SU-DHL-6 (cell line): ENCODE measurements at regions not wholly inside any gene's neighbourhood (a gene's known extent, or its start where the extent isn't known, plus 50 kb on each side); places are given as distances from the start of the nearest gene placed in this dataset.

Experiments used
- CTCF ChIP-seq: fragments of 200-600 bp; sonication (generic); IDR thresholded peaks from one replicate; pipeline ENCODE4 v1.5.1; 2017; ENCODE audit warnings: antibody characterized with exemption, mild to moderate bottlenecking, low read length, moderate library complexity; ENCODE audit not compliant: insufficient read depth, poor library complexity, severe bottlenecking
- EZH2phosphoT487 ChIP-seq: fragments of 200-600 bp; sonication (generic), shearing (Covaris generic); conservative IDR thresholded peaks from 2 replicates; pipeline ENCODE4 v1.6.1; 2018; ENCODE audit warnings: mild to moderate bottlenecking, antibody characterized with exemption, low read length, moderate library complexity, mixed read lengths

DNA sequence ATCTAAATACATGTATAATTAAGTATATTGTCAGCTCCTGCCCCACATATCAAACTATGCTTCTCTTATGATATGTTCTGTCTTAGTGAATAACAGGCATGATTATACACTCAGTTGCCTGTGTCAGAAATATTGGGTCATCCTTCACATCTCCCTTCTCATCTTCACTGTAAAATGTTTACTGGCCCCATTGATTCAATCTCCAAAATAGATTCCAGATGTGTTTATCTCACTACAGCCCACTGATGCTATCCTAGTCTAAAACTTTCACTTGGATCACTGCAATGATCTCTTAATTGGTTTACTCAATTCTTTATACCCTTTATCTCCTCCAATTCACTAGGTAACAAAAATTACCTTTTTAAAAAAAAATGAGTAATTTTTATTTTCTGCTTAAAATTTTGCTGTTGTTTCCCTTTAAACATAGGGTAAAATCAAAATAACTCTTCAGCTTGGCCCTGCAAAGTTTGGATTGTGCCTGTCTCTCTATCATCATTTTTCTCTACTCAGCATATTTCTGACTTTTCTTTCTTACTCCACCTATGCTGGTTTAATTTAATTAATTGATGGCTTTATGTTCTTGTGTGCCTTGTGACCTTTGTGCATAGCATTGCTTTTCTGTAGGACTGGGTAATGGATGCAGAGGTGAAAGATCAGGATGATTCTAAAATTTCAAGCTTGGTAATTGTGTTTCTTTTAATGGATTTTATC lies 233.9 kb upstream of the FOXP2 start:
- TF ChIP-seq EZH2phosphoT487 (no peak), CTCF (no peak)
